HCT116 (cell line): ENCODE measurements at regions not wholly inside any gene's neighbourhood (a gene's known extent, or its start where the extent isn't known, plus 50 kb on each side); places are given as distances from the start of the nearest gene placed in this dataset.

Experiments used
- CBX3 ChIP-seq: IDR thresholded peaks from 2 replicates; pipeline ENCODE4 v1.6.1; 2012; ENCODE audit warnings: low read depth
- CEBPB ChIP-seq: IDR thresholded peaks from 2 replicates; pipeline ENCODE4 v1.6.1; 2012; ENCODE audit warnings: low read depth
- ELF1 ChIP-seq: IDR thresholded peaks from 2 replicates; pipeline ENCODE4 v1.6.1; 2012; ENCODE audit warnings: low read depth, borderline replicate concordance
- EZH2 ChIP-seq: fragments of 200-600 bp; sonication (generic); IDR thresholded peaks from 2 replicates; pipeline ENCODE4 v1.6.1; 2017; ENCODE audit warnings: antibody characterized with exemption, mixed run types
- JUND ChIP-seq: IDR thresholded peaks from 2 replicates; pipeline ENCODE4 v1.6.1; 2012
- POLR2A ChIP-seq: IDR thresholded peaks from 2 replicates; pipeline ENCODE4 v1.7.0; 2011; ENCODE audit warnings: borderline replicate concordance; ENCODE audit not compliant: insufficient read depth, insufficient read length; ENCODE audit errors: extremely low read depth
- POLR2AphosphoS5 ChIP-seq: IDR thresholded peaks from 2 replicates; pipeline ENCODE4 v1.6.1; 2011; ENCODE audit warnings: mild to moderate bottlenecking, low read depth, low read length, moderate library complexity
- SIN3A ChIP-seq: IDR thresholded peaks from 2 replicates; pipeline ENCODE4 v1.6.1; 2012; ENCODE audit warnings: low read depth
- SP1 ChIP-seq: IDR thresholded peaks from 2 replicates; pipeline ENCODE4 v1.6.1; 2012; ENCODE audit warnings: low read depth
- SRF ChIP-seq: IDR thresholded peaks from 2 replicates; pipeline ENCODE4 v1.6.1; 2012; ENCODE audit warnings: low read depth
- YY1 ChIP-seq: IDR thresholded peaks from 2 replicates; pipeline ENCODE4 v1.6.1; 2011; ENCODE audit warnings: low read length, low read depth, moderate library complexity, mild to moderate bottlenecking; ENCODE audit not compliant: insufficient replicate concordance; ENCODE audit errors: extremely low read depth
- TF ChIP-seq, protein P1 (sequence below), 3 experiments: fragments of 200-600 bp in 1 of 3; sonication (generic) in 1 of 3; IDR thresholded peaks in 2 of 3; conservative IDR thresholded peaks in 1 of 3; 2 replicates each; pipeline ENCODE4 v1.5.1; 2012 to 2017; ENCODE audit warnings: low read depth in 2 of 3, low read length in 2 of 3, antibody characterized with exemption in 1 of 3, borderline replicate concordance in 1 of 3, control low read depth in 1 of 3, mild to moderate bottlenecking in 1 of 3, mixed read lengths in 1 of 3, mixed run types in 1 of 3, moderate library complexity in 1 of 3; ENCODE audit not compliant: insufficient read depth in 1 of 3

DNA sequence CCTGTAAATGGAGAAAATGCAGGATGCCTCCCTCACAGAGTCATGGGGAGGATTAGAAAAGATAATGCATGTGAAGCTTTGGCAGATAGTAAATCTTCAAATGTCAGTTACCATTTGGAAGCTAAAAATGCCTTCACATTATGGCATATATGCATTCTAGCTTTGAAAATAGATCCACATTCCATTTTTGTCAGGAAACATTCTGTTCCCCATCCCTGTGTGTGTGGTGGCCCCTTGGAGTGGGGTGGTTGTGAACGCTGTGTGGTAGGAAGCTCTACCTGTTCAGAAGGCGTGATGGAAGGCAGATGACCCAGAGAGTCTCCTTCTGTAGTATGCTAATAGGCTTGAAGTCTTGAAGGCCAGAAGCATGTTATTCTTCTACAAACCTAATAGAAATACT lies 242.0 kb downstream of the HAPSTR1 start:
- no peak for TF ChIP-seq EZH2
- TF ChIP-seq SIN3A: no peak
- TF ChIP-seq SRF: no peak
- no peak for TF ChIP-seq CBX3
- no peak for TF ChIP-seq JUND
- no peak for TF ChIP-seq CEBPB
- no peak for TF ChIP-seq POLR2A
- TF ChIP-seq POLR2AphosphoS5: no peak
- TF ChIP-seq SP1: no peak
- TF ChIP-seq YY1: no peak
- no peak for TF ChIP-seq ELF1
- TF ChIP-seq, protein P1, sequence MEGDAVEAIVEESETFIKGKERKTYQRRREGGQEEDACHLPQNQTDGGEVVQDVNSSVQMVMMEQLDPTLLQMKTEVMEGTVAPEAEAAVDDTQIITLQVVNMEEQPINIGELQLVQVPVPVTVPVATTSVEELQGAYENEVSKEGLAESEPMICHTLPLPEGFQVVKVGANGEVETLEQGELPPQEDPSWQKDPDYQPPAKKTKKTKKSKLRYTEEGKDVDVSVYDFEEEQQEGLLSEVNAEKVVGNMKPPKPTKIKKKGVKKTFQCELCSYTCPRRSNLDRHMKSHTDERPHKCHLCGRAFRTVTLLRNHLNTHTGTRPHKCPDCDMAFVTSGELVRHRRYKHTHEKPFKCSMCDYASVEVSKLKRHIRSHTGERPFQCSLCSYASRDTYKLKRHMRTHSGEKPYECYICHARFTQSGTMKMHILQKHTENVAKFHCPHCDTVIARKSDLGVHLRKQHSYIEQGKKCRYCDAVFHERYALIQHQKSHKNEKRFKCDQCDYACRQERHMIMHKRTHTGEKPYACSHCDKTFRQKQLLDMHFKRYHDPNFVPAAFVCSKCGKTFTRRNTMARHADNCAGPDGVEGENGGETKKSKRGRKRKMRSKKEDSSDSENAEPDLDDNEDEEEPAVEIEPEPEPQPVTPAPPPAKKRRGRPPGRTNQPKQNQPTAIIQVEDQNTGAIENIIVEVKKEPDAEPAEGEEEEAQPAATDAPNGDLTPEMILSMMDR (IDR thresholded peaks at IDR 0.05 in 2 of 3, conservative IDR thresholded peaks at IDR 0.05 in 1 of 3; ENCODE audit: borderline replicate concordance in 1 of 3, insufficient read depth in 1 of 3, low read depth in 2 of 3, low read length in 2 of 3): no peak
